RWPE2 (cell line): ENCODE measurements at regions not wholly inside any gene's neighbourhood (a gene's known extent, or its start where the extent isn't known, plus 50 kb on each side); places are given as distances from the start of the nearest gene placed in this dataset.

Experiments
- ATAC-seq: fragments of 200-7000 bp; cut with Tn5 transposase; 3 replicates; pipeline ENCODE4 v1.9.1; 2021; ENCODE audit warnings: low read depth
- DNase-seq: peaks from one replicate; pipeline ENCODE4 v3.0.0-alpha.2; 2020; ENCODE audit warnings: low spot score
- H3K27ac ChIP-seq: fragments of 450-650 bp; 2 replicates; pipeline ENCODE4 v1.5.1; 2017; ENCODE audit warnings: mild to moderate bottlenecking; ENCODE audit not compliant: poor library complexity, severe bottlenecking
- H3K27me3 ChIP-seq: fragments of 250-450 bp; sonication (Bioruptor Pico); 2 replicates; pipeline ENCODE4 v1.5.1; 2021; ENCODE audit warnings: mild to moderate bottlenecking, moderate library complexity; ENCODE audit not compliant: insufficient read depth, poor library complexity, severe bottlenecking
- H3K36me3 ChIP-seq: fragments of 250-450 bp; sonication (Bioruptor Pico); 2 replicates; pipeline ENCODE4 v1.5.1; 2020; ENCODE audit warnings: low read depth, mild to moderate bottlenecking, moderate library complexity
- H3K4me1 ChIP-seq: fragments of 250-450 bp; sonication (Bioruptor Pico); 2 replicates; pipeline ENCODE4 v1.5.1; 2021; ENCODE audit warnings: mild to moderate bottlenecking, moderate library complexity; ENCODE audit not compliant: insufficient read depth, poor library complexity, severe bottlenecking
- H3K4me3 ChIP-seq: fragments of 250-450 bp; sonication (Bioruptor Pico); 2 replicates; pipeline ENCODE4 v1.5.1; 2021; ENCODE audit warnings: mild to moderate bottlenecking, moderate library complexity; ENCODE audit not compliant: severe bottlenecking
- H3K9me3 ChIP-seq: fragments of 250-450 bp; sonication (Bioruptor Pico); 2 replicates; pipeline ENCODE4 v1.5.1; 2021; ENCODE audit warnings: mild to moderate bottlenecking, moderate library complexity; ENCODE audit not compliant: severe bottlenecking
- TF ChIP-seq, protein P1 (sequence below): fragments of 450-650 bp; IDR thresholded peaks from one replicate; pipeline ENCODE4 v1.5.1; 2017; ENCODE audit warnings: mild to moderate bottlenecking, moderate library complexity; ENCODE audit not compliant: poor library complexity, severe bottlenecking

DNA sequence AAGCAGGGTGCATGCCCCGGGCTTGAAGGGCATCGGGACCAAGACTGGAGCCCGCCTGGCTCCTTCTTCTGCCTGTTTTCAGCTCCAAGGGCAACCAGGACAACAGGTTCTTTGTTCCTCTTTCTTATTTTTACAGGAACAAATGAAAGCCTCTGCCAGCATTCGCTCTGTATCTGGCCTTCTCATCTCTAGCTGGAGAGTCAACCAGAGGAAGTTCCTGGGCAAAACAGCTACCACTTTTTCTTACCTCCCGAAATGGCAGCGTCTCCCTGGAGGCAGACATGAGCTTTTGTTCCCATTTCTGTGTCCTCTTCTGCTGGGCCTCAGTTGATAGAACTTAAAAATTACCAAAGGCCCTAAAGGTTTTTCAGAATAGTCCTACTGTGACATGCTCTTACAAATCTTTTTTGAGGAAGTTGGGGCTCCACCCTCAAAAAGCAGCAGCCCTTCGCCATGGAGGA lies 74.1 kb upstream of the NAA20 start:
- DNase-seq (no peak), ATAC-seq (no peak)
- Histone ChIP-seq H3K36me3 (no peaks in the 10 kb centered on the region), H3K4me3 (no peak overlapping the region), H3K27ac (no peak overlapping the region), H3K27me3 (no peaks in the 10 kb centered on the region), H3K4me1 (no peaks in the 10 kb centered on the region), H3K9me3 (no peaks in the 10 kb centered on the region)
- TF ChIP-seq, protein P1, sequence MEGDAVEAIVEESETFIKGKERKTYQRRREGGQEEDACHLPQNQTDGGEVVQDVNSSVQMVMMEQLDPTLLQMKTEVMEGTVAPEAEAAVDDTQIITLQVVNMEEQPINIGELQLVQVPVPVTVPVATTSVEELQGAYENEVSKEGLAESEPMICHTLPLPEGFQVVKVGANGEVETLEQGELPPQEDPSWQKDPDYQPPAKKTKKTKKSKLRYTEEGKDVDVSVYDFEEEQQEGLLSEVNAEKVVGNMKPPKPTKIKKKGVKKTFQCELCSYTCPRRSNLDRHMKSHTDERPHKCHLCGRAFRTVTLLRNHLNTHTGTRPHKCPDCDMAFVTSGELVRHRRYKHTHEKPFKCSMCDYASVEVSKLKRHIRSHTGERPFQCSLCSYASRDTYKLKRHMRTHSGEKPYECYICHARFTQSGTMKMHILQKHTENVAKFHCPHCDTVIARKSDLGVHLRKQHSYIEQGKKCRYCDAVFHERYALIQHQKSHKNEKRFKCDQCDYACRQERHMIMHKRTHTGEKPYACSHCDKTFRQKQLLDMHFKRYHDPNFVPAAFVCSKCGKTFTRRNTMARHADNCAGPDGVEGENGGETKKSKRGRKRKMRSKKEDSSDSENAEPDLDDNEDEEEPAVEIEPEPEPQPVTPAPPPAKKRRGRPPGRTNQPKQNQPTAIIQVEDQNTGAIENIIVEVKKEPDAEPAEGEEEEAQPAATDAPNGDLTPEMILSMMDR: no peak

DNA sequence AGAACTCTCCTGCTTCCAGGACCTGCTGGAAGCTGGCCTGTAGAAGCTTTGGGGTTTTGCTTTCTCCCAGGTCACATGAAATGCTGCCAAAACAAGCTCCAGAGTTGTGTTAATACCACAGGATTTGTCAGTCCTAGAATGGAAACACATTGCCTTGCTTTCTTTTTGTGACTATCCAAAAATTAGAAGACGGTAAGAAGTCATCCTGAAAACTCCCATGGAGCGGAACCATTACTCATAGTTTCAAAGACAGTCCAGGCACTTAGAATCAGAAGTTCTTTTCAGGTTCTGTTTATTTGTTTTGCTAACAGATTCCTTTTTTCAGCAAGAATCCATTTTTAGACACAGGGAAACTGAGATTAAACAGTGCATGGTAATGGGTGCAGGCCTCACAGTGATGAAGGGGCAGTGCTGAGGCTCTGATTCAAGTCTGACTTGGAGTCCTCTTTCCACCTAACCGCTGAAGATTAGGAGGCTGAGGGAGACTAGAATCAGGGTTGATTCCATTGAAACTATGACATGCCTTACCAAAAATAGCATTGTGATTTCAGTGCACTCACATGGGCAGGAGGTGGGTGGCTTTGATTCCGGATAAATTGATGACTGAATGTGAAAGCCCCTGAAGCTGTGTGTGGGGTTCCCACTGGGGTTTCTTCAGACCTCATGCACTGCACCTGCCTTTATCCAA lies 72.2 kb upstream of the NAA20 start:
- H3K27ac ChIP-seq: no peak overlapping the region
- TF ChIP-seq, protein P1: no peak
- ATAC-seq (no peak), DNase-seq (no peak)
- H3K4me3 ChIP-seq: no peak overlapping the region
- H3K4me1 ChIP-seq: no peaks in the 10 kb centered on the region
- H3K27me3 ChIP-seq: no peaks in the 10 kb centered on the region
- no peaks in the 10 kb centered on the region for H3K9me3 ChIP-seq
- no peaks in the 10 kb centered on the region for H3K36me3 ChIP-seq

DNA sequence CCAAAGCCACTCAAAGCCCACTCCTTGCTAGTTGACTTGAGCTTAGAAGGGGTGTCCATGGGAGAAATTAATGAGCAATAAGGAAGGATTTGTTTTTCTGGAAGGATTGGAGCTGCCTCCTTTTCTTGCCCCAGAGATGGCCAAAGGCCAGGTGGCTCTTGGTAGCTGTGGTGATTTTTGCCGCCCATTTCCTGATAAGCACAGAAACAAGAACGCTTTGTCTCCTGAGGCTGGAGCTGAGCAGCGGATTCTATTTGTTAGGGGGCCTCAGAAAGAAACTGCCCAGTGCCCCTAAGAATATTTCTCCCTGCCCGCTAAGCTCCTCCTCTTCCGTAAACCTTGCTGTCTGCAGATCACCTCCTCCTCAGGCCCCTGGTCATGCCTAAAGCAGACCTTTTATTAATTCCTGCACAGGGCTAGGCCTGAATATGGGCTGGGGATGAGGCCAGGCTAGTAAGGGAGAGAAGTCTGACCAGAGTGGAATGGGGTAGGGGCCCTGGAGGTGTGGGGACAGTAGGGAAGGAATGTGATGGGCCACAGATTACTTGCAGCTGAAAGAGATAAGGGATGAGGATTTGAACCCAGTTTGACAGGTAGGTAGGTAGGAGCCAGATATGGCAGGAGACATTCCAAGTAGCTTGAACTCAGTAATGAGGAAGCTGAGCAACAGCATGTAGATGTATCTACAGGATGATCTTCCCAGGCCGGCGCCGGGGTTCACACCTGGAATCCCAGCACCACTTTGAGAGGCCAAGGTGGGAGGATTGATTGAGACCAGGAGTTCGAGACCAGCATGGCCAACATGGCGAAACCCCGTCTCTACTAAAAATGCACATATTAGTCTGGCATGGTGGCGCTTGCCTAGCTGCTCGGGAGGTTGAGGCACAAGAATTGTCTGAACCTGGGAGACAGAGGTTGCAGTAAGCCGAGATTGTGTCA lies 71.2 kb upstream of the NAA20 start:
- no peak for DNase-seq
- Histone ChIP-seq H3K27ac (no peak overlapping the region), H3K4me3 (no peak overlapping the region), H3K9me3 (no peaks in the 10 kb centered on the region), H3K27me3 (no peaks in the 10 kb centered on the region), H3K4me1 (no peaks in the 10 kb centered on the region), H3K36me3 (0 out of 2 replicates have a peak, but pooled peaks cover 4% of the 10 kb centered on the region)
- TF ChIP-seq, protein P1: no peak
- ATAC-seq: no peak

DNA sequence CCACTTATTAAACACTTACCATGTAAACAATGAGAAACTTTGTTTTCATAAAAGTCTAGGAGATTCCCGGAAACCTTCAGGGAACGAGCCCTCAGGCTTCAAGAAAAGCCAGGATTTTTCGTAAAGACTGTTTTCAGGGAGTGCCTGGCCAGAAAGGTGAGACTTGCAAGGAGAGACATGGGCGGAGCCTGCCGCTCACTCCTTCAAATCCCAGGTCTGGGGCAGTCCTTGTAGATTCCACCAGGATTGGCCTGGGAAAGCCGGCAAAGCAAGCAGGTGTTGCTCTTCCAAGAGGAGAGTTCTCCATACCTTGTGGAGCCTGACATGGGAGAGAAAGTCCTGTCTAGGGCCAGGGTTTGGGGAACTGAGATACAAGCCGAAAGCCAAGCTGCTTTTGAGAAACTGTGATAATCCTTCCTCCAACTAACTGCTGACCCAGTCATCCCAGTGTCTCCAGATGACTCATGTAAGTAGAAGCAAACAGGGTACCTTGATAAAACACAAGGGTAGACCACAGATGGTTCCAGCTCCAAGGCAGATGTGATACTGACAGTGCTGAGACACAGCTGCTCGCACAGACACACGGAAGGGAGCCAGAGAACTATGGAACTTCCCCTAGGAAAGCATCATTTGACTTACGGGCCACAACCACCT lies 69.4 kb upstream of the NAA20 start:
- Histone ChIP-seq H3K36me3 (0 out of 2 replicates have a peak, but pooled peaks cover 4% of the 10 kb centered on the region), H3K27me3 (no peaks in the 10 kb centered on the region), H3K4me3 (no peak overlapping the region), H3K27ac (no peak overlapping the region), H3K4me1 (no peaks in the 10 kb centered on the region), H3K9me3 (no peaks in the 10 kb centered on the region)
- ATAC-seq (peak; percentile 33; the same call in 1 of the 3 replicates), DNase-seq (no peak)
- TF ChIP-seq, protein P1: no peak
